Body of pancreas (tissue), 4 donors: ENCODE measurements at regions not wholly inside any gene's neighbourhood (a gene's known extent, or its start where the extent isn't known, plus 50 kb on each side); places are given as distances from the start of the nearest gene placed in this dataset.

ENCODE experiments used
- ATAC-seq: fragments of 150-250 bp; one replicate; pipeline ENCODE4 v1.9.1; 2016
- DNase-seq, 4 donors: peaks; one replicate each; pipeline ENCODE4 v3.0.0-alpha.2; 2019
- H3K27ac ChIP-seq, 4 donors: fragments of 200-600 bp; sonication (generic); 1 replicate in 3 of 4; 2 replicates in 1 of 4; pipeline versions ENCODE4 v1.5.1 to v1.6.1; 2016 to 2019; ENCODE audit warnings: mild to moderate bottlenecking in 1 of 4, mixed read lengths in 1 of 4, moderate library complexity in 1 of 4
- H3K27me3 ChIP-seq, 2 donors: fragments of 200-600 bp; sonication (generic); one replicate each; pipeline ENCODE4 v1.6.0; 2016; ENCODE audit warnings: mild to moderate bottlenecking in 1 of 2
- H3K36me3 ChIP-seq, 2 donors: fragments of 200-600 bp; sonication (generic); replicated peaks in 1 of 2; 2 replicates each; pipeline ENCODE4 v1.5.1; 2016; ENCODE audit warnings: low read depth in 2 of 2; ENCODE audit not compliant: insufficient read depth in 1 of 2
- H3K4me1 ChIP-seq: fragments of 200-600 bp; sonication (generic); one replicate; pipeline ENCODE4 v1.6.0; 2016
- H3K4me3 ChIP-seq, 2 donors: fragments of 200-600 bp; sonication (generic); 1 replicate in 1 of 2; 2 replicates in 1 of 2; pipeline ENCODE4 v1.5.1; 2016 to 2019
- H3K9me3 ChIP-seq, 3 donors: fragments of 200-600 bp; sonication (generic); 1 replicate in 2 of 3; 2 replicates in 1 of 3; pipeline ENCODE4 v1.5.1; 2016
- CTCF ChIP-seq, 7 experiments: fragments of 450-650 bp in 4 of 7; fragments of 200-600 bp in 3 of 7; sonication (generic) in 3 of 7; IDR thresholded peaks; one replicate each; pipeline ENCODE4 v1.5.1; 2016 to 2019; ENCODE audit warnings: antibody characterized with exemption in 7 of 7
- POLR2A ChIP-seq, 3 donors: fragments of 450-650 bp; IDR thresholded peaks; one replicate each; pipeline ENCODE4 v1.6.1; 2016; ENCODE audit warnings: antibody characterized with exemption in 3 of 3, mild to moderate bottlenecking in 2 of 3
- WGBS, 2 donors: methylation state at CpG; one replicate each; pipeline ENCODE4 v1.1.5; 2017; 5-methylcytosine and 5-hydroxymethylcytosine counted together
- intact Hi-C: fragments of 100-400 bp; cut with DNase I; formaldehyde crosslinking; loops from one replicate; pipeline ENCODE4 v1.15.1; 2023

- H3K27me3 ChIP-seq, result no peaks in the 10 kb centered on the region
- no peak overlapping the region for H3K27ac ChIP-seq
- H3K36me3 ChIP-seq, result no peaks in the 10 kb centered on the region
- no peak overlapping the region for H3K4me3 ChIP-seq
- ATAC-seq, result no peak
- WGBS, 2 donors, result 58 to 68% methylated on average over 7 of the region's 7 CpGs
- intact Hi-C loops, result no loop called here
- peak in 1 of 4 donors; percentile 5 for DNase-seq
- H3K4me1 ChIP-seq, result no peaks in the 10 kb centered on the region
- peaks cover 0 to 4% (median 0%) of the 10 kb centered on the region in 3 donors for H3K9me3 ChIP-seq
- TF ChIP-seq POLR2A (IDR thresholded peaks at IDR 0.05), result no peak
These were observed 210.1 kb upstream of the DIO3 start for GRCh38 chr14:101351146-101351545.

- Histone ChIP-seq H3K4me3 (no peak overlapping the region), H3K9me3 (peaks cover 0 to 4% (median 0%) of the 10 kb centered on the region in 3 donors), H3K4me1 (no peaks in the 10 kb centered on the region), H3K27me3 (no peaks in the 10 kb centered on the region), H3K27ac (no peak overlapping the region), H3K36me3 (no peaks in the 10 kb centered on the region)
- no peak for TF ChIP-seq CTCF (IDR thresholded peaks at IDR 0.05)
- TF ChIP-seq POLR2A (IDR thresholded peaks at IDR 0.05), result no peak
- 80% methylated on average over 5 of the region's 5 CpGs for WGBS, 2 donors
- intact Hi-C loops, result no loop called here
- ATAC-seq (no peak), DNase-seq (peak in 1 of 4 donors; percentile 1)
These were observed 209.5 kb upstream of the DIO3 start for GRCh38 chr14:101351769-101352168.

- no peak overlapping the region for H3K4me3 ChIP-seq
- DNase-seq (peak in 1 of 4 donors; percentile 2), ATAC-seq (no peak)
- H3K9me3 ChIP-seq, result peaks cover 0 to 4% (median 0%) of the 10 kb centered on the region in 3 donors
- intact Hi-C loops, result no loop called here
- H3K27me3 ChIP-seq, result no peaks in the 10 kb centered on the region
- no peak for TF ChIP-seq CTCF (IDR thresholded peaks at IDR 0.05)
- no peak for TF ChIP-seq POLR2A (IDR thresholded peaks at IDR 0.05)
- no peaks in the 10 kb centered on the region for H3K4me1 ChIP-seq
- WGBS, 2 donors, result 90 to 91% methylated on average over 8 of the region's 8 CpGs
- H3K36me3 ChIP-seq, result no peaks in the 10 kb centered on the region
- no peak overlapping the region for H3K27ac ChIP-seq
These were observed 208.7 kb upstream of the DIO3 start for GRCh38 chr14:101352567-101352966.

- intact Hi-C loops, result no loop called here
- no peak overlapping the region for H3K4me3 ChIP-seq
- H3K27ac ChIP-seq, result no peak overlapping the region
- no peaks in the 10 kb centered on the region for H3K4me1 ChIP-seq
- peaks cover 0 to under 1% (median 0%) of the 10 kb centered on the region in 3 donors for H3K9me3 ChIP-seq
- H3K27me3 ChIP-seq, result no peaks in the 10 kb centered on the region
- ATAC-seq (no peak), DNase-seq (peak in 1 of 4 donors; percentile 4)
- WGBS, 2 donors, result 70 to 79% methylated on average over 2 of the region's 2 CpGs
- no peak for TF ChIP-seq CTCF (IDR thresholded peaks at IDR 0.05)
- no peak for TF ChIP-seq POLR2A (IDR thresholded peaks at IDR 0.05)
- no peaks in the 10 kb centered on the region for H3K36me3 ChIP-seq
These were observed 207.9 kb upstream of the DIO3 start for GRCh38 chr14:101353422-101353821.

- ATAC-seq (peak; percentile 34), DNase-seq (peak in 3 of 4 donors; percentile 11 to 35 (median 30))
- no peak overlapping the region for H3K4me3 ChIP-seq
- intact Hi-C loops, result no loop called here
- no peaks in the 10 kb centered on the region for H3K4me1 ChIP-seq
- WGBS, 2 donors, result 40 to 60% methylated on average over 2 of the region's 2 CpGs
- H3K27me3 ChIP-seq, result no peaks in the 10 kb centered on the region
- H3K9me3 ChIP-seq, result no peaks in the 10 kb centered on the region
- TF ChIP-seq CTCF (IDR thresholded peaks at IDR 0.05) (no peak), POLR2A (IDR thresholded peaks at IDR 0.05) (no peak)
- H3K27ac ChIP-seq, result no peak overlapping the region
- no peaks in the 10 kb centered on the region for H3K36me3 ChIP-seq
These were observed 206.6 kb upstream of the DIO3 start for GRCh38 chr14:101354726-101355125.
